ENCODE measurements at regions not wholly inside any gene's neighbourhood (a gene's known extent, or its start where the extent isn't known, plus 50 kb on each side); places are given as distances from the start of the nearest gene placed in this dataset.

DNA sequence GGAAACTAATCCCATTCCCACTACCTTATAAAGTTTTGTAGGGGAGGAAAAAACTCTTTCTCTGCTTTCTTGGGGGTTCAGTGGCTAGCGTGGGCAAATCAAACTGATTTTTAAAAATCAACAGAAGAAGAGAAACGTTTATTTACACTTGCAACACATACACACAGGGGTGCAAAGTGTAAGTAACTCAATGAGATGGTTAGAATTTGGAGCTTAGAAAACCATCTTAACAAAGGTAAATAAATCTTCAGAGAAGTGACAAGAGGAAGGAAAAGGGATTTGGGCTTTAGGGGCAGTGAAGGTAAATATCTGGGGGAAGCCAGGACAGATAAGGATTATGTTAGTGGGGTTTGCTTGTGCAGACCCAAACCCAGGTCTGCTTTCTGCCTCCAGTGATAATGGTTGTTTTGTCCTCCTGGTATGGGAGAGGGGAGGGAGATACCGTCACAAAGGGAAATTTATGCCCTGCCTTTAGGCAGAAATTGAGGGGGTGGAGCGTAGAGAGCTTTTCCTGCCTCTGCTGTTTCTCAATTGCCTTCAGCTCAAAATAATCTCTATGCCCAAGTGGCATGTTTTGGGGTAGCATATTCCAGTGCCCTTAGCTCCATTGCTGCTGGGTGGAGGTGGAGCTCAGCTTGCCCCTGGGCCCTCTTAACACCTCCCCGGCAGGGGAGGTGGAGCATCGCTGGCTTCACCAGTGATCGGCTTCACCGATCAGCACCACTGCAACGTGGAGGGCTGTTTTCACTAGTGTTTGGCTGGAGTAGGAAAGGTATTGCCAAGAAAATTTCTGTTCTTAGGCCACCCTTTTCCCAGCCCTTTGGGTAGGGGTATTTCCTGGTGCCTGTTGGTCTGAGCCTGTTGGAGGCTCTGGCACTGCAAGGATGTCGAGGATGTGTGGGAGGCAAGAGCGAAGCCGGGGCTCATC, 92.2 kb downstream of the TEX51 start:
- peaks cover 0 to 7% of the 10 kb centered on the region in 2 donors for H3K4me1 ChIP-seq (ENCODE audit: control insufficient read depth in 1 of 2, insufficient read depth in 2 of 2, low read length in 2 of 2)
- H3K27me3 ChIP-seq (ENCODE audit: low read depth, low read length): no peaks in the 10 kb centered on the region

GRCh38 chr2:126994340-126994777, 95.7 kb downstream of the TEX51 start:
- Histone ChIP-seq H3K36me3 (ENCODE audit: control insufficient read depth in 1 of 2, insufficient read depth in 2 of 2, low read length in 2 of 2) (no peaks in the 10 kb centered on the region), H3K4me3 (ENCODE audit: low read depth in 1 of 2, low read length in 2 of 2) (no peak overlapping the region), H3K27ac (ENCODE audit: low read length) (no peak overlapping the region), H3K9me3 (ENCODE audit: control insufficient read depth in 1 of 2, low read length in 2 of 2) (no peaks in the 10 kb centered on the region), H3K27me3 (ENCODE audit: low read depth, low read length) (no peaks in the 10 kb centered on the region), H3K4me1 (ENCODE audit: control insufficient read depth in 1 of 2, insufficient read depth in 2 of 2, low read length in 2 of 2) (no peaks in the 10 kb centered on the region)

More for the DNA sequence above, 92.2 kb downstream of the TEX51 start:
- no peak overlapping the region for H3K27ac ChIP-seq (ENCODE audit: low read length)
- no peaks in the 10 kb centered on the region for H3K9me3 ChIP-seq (ENCODE audit: control insufficient read depth in 1 of 2, low read length in 2 of 2)
- H3K36me3 ChIP-seq (ENCODE audit: control insufficient read depth in 1 of 2, insufficient read depth in 2 of 2, low read length in 2 of 2): no peaks in the 10 kb centered on the region
- H3K4me3 ChIP-seq (ENCODE audit: low read depth in 1 of 2, low read length in 2 of 2): no peak overlapping the region

- Histone ChIP-seq H3K4me3 (ENCODE audit: low read depth in 1 of 2, low read length in 2 of 2) (no peak overlapping the region), H3K36me3 (ENCODE audit: control insufficient read depth in 1 of 2, insufficient read depth in 2 of 2, low read length in 2 of 2) (no peaks in the 10 kb centered on the region), H3K9me3 (ENCODE audit: control insufficient read depth in 1 of 2, low read length in 2 of 2) (no peaks in the 10 kb centered on the region), H3K4me1 (ENCODE audit: control insufficient read depth in 1 of 2, insufficient read depth in 2 of 2, low read length in 2 of 2) (no peaks in the 10 kb centered on the region), H3K27me3 (ENCODE audit: low read depth, low read length) (no peaks in the 10 kb centered on the region), H3K27ac (ENCODE audit: low read length) (no peak overlapping the region)
Measured at GRCh38 chr2:126995621-126996377, 97.1 kb downstream of the TEX51 start.

- H3K36me3 ChIP-seq (ENCODE audit: control insufficient read depth in 1 of 2, insufficient read depth in 2 of 2, low read length in 2 of 2): no peaks in the 10 kb centered on the region
- no peak overlapping the region for H3K27ac ChIP-seq (ENCODE audit: low read length)
- H3K4me1 ChIP-seq (ENCODE audit: control insufficient read depth in 1 of 2, insufficient read depth in 2 of 2, low read length in 2 of 2): no peaks in the 10 kb centered on the region
- no peaks in the 10 kb centered on the region for H3K9me3 ChIP-seq (ENCODE audit: control insufficient read depth in 1 of 2, low read length in 2 of 2)
- H3K27me3 ChIP-seq (ENCODE audit: low read depth, low read length): no peaks in the 10 kb centered on the region
- no peak overlapping the region for H3K4me3 ChIP-seq (ENCODE audit: low read depth in 1 of 2, low read length in 2 of 2)
Measured at GRCh38 chr2:126996378-126996699, 97.6 kb downstream of the TEX51 start.
